K562 (cell line): ENCODE measurements at regions not wholly inside any gene's neighbourhood (a gene's known extent, or its start where the extent isn't known, plus 50 kb on each side); places are given as distances from the start of the nearest gene placed in this dataset.

Source experiments
- ATAC-seq: fragments of 200-7000 bp; cut with Tn5 transposase; 3 replicates; pipeline ENCODE4 v1.9.1; 2020; ENCODE audit warnings: moderate library complexity
- BruUV-seq: library from RNA; stranded (reverse); fragments of 400-500 nt; replicated peaks from 2 replicates; lab custom pipeline; 2021; lab: Mats Ljungman, UMichigan
- CTCF ChIA-PET: fragments of 300-600 bp; formaldehyde crosslinking; extraction: SDS; loops from one replicate; lab custom pipeline; 2021; ENCODE audit warnings: low intra/inter-chr PET ratio; lab: Yijun Ruan, JAX
- POLR2A ChIA-PET: fragments of 300-600, 350-650 bp; sonication (Branson Sonifier 250); formaldehyde crosslinking; extraction: SDS; loops from one replicate; lab custom pipeline; 2021; ENCODE audit warnings: antibody characterized with exemption, inconsistent platforms; lab: Yijun Ruan, JAX
- DNase-seq, 4 experiments: peaks; one replicate each; pipeline versions ENCODE4 v3.0.0 to v3.0.0-alpha.2; 2011 to 2018; ENCODE audit warnings: low spot score in 3 of 4, mixed read lengths in 3 of 4; ENCODE audit errors: extremely low read depth in 1 of 4
- FAIRE-seq: peaks from 2 replicates; lab custom pipeline; 2011; peaks lifted over from hg19 to GRCh38; lab: Jason Lieb, UNC
- H2AFZ ChIP-seq: 2 replicates; pipeline ENCODE4 v1.6.0; 2011; ENCODE audit warnings: low read depth, low read length, control low read depth, inconsistent platforms
- H3K27ac ChIP-seq: fragments of 200-600 bp; 3 replicates; pipeline ENCODE4 v1.8.0; 2011; ENCODE audit warnings: low read depth, mild to moderate bottlenecking, control low read depth, inconsistent platforms, low read length, moderate library complexity, mixed read lengths; ENCODE audit errors: extremely low read depth
- H3K27me3 ChIP-seq, 2 experiments: fragments of 300-600 bp in 1 of 2; 2 replicates in 1 of 2; 3 replicates in 1 of 2; pipeline versions ENCODE4 v1.6.0 to v1.8.0; 2011; ENCODE audit warnings: inconsistent platforms in 2 of 2, low read length in 2 of 2, mild to moderate bottlenecking in 1 of 2, mixed read lengths in 1 of 2, moderate library complexity in 1 of 2; ENCODE audit not compliant: control insufficient read depth in 2 of 2, insufficient read depth in 2 of 2
- H3K36me3 ChIP-seq: fragments of 300-600 bp; 3 replicates; pipeline ENCODE4 v1.8.0; 2011; ENCODE audit warnings: mild to moderate bottlenecking, low read length, inconsistent platforms; ENCODE audit not compliant: control insufficient read depth, insufficient read depth
- H3K4me1 ChIP-seq, 2 experiments: fragments of 200-600 bp in 1 of 2; replicated peaks in 1 of 2; 2 replicates in 1 of 2; 3 replicates in 1 of 2; pipeline versions ENCODE4 v1.5.1 to v1.8.0; 2011; ENCODE audit warnings: inconsistent platforms in 2 of 2, low read length in 2 of 2, mild to moderate bottlenecking in 1 of 2, mixed read lengths in 1 of 2, moderate library complexity in 1 of 2; ENCODE audit not compliant: control insufficient read depth in 2 of 2, insufficient read depth in 2 of 2
- H3K4me2 ChIP-seq: 2 replicates; pipeline ENCODE4 v1.6.1; 2011; ENCODE audit warnings: low read length, control low read depth, inconsistent platforms, mixed read lengths; ENCODE audit not compliant: insufficient read depth
- H3K4me3 ChIP-seq: fragments of 200-600 bp; sonication (generic), shearing (Covaris generic); 2 replicates; pipeline ENCODE4 v1.5.1; 2016; ENCODE audit warnings: control low read depth, inconsistent platforms
- H3K79me2 ChIP-seq: fragments of 200-600 bp; 3 replicates; pipeline ENCODE4 v1.8.0; 2011; ENCODE audit warnings: low read length, inconsistent platforms; ENCODE audit not compliant: control insufficient read depth, insufficient read depth
- H3K9ac ChIP-seq, 2 experiments: 2 replicates each; pipeline versions ENCODE4 v1.6.0 to v1.6.1; 2011; ENCODE audit warnings: low read depth in 2 of 2, low read length in 2 of 2, control low read depth in 1 of 2, inconsistent platforms in 1 of 2, mild to moderate bottlenecking in 1 of 2, mixed read lengths in 1 of 2; ENCODE audit not compliant: insufficient read depth in 1 of 2
- H3K9me1 ChIP-seq: one replicate; pipeline ENCODE4 v1.6.0; 2011; ENCODE audit warnings: inconsistent platforms, mild to moderate bottlenecking, low read length, moderate library complexity; ENCODE audit not compliant: control insufficient read depth, insufficient read depth
- H3K9me3 ChIP-seq: replicated peaks from 2 replicates; pipeline ENCODE4 v1.5.1; 2011; ENCODE audit warnings: low read depth, low read length, inconsistent platforms; ENCODE audit not compliant: control insufficient read depth, insufficient read depth
- H4K20me1 ChIP-seq: replicated peaks from 2 replicates; pipeline ENCODE4 v1.6.1; 2011; ENCODE audit warnings: low read length, inconsistent platforms, mixed read lengths; ENCODE audit not compliant: control insufficient read depth, insufficient read depth
- CC2D1A ChIP-seq: fragments of 450-650 bp; IDR thresholded peaks from 2 replicates; pipeline ENCODE4 v1.6.1; 2017; ENCODE audit warnings: mild to moderate bottlenecking
- DIDO1 ChIP-seq: fragments of 450-650 bp; IDR thresholded peaks from 2 replicates; pipeline ENCODE4 v1.6.1; 2016; ENCODE audit warnings: low read depth, missing biosample characterization, missing genetic modification characterization
- E2F4 ChIP-seq: sonication (generic); formaldehyde crosslinking; IDR thresholded peaks from 2 replicates; pipeline ENCODE4 v1.8.0; 2022; ENCODE audit warnings: mild to moderate bottlenecking, low read depth, missing genetic modification reagents
- ETV6 ChIP-seq, 3 experiments: fragments of 150-350 bp in 1 of 3; sonication (generic) in 1 of 3; formaldehyde crosslinking in 1 of 3; IDR thresholded peaks; 2 replicates each; pipeline versions ENCODE4 v1.6.1 to v1.8.0; 2014 to 2022; ENCODE audit warnings: borderline replicate concordance in 2 of 3, low read depth in 2 of 3, antibody characterized with exemption in 1 of 3, low read length in 1 of 3, mild to moderate bottlenecking in 1 of 3, missing genetic modification reagents in 1 of 3
- HES1 ChIP-seq: fragments of 450-650 bp; IDR thresholded peaks from 2 replicates; pipeline ENCODE4 v1.6.1; 2016; ENCODE audit warnings: low read depth, mild to moderate bottlenecking, moderate library complexity
- IRF1 ChIP-seq: sonication (generic); formaldehyde crosslinking; IDR thresholded peaks from 2 replicates; pipeline ENCODE4 v1.8.0; 2022; ENCODE audit warnings: missing genetic modification reagents, mild to moderate bottlenecking, borderline replicate concordance
- KLF6 ChIP-seq: fragments of 250-450 bp; sonication (Bioruptor Pico); IDR thresholded peaks from 2 replicates; pipeline ENCODE4 v1.4.0; 2020; ENCODE audit warnings: mild to moderate bottlenecking, moderate library complexity, borderline replicate concordance
- MAZ ChIP-seq, 2 experiments: fragments of 450-650 bp in 1 of 2; sonication (generic) in 1 of 2; formaldehyde crosslinking; IDR thresholded peaks in 1 of 2; conservative IDR thresholded peaks in 1 of 2; 2 replicates each; pipeline versions ENCODE4 v1.4.0 to v1.5.0; 2020; ENCODE audit warnings: mild to moderate bottlenecking in 1 of 2, missing genetic modification reagents in 1 of 2
- MTA3 ChIP-seq: fragments of 450-650 bp; formaldehyde crosslinking; IDR thresholded peaks from 2 replicates; pipeline ENCODE4 v1.6.1; 2017; ENCODE audit warnings: mild to moderate bottlenecking, borderline replicate concordance
- NCOA2 ChIP-seq, 2 experiments: fragments of 450-650 bp; IDR thresholded peaks; 2 replicates each; pipeline ENCODE4 v1.6.1; 2018; ENCODE audit warnings: mild to moderate bottlenecking in 2 of 2, moderate library complexity in 1 of 2; ENCODE audit not compliant: partially characterized antibody in 2 of 2
- PHB ChIP-seq: fragments of 250-450 bp; sonication (Bioruptor Pico); IDR thresholded peaks from 2 replicates; pipeline ENCODE4 v1.5.0; 2021
- PREB ChIP-seq: sonication (generic); formaldehyde crosslinking; IDR thresholded peaks from 2 replicates; pipeline ENCODE4 v1.8.1; 2023; ENCODE audit warnings: mild to moderate bottlenecking, missing genetic modification reagents
- RBM14 ChIP-seq: fragments of 200-400 bp; formaldehyde crosslinking; IDR thresholded peaks from 2 replicates; pipeline ENCODE4 v1.6.1; 2018; ENCODE audit warnings: low read depth, mild to moderate bottlenecking, low read length, moderate library complexity, borderline replicate concordance; ENCODE audit not compliant: insufficient read depth
- VEZF1 ChIP-seq: fragments of 200-800 bp; sonication (Bioruptor generic); IDR thresholded peaks from 2 replicates; pipeline ENCODE4 v1.6.1; 2017; ENCODE audit warnings: missing genetic modification characterization, missing compliant biosample characterization
- ZKSCAN8 ChIP-seq: fragments of 200-800 bp; sonication (Bioruptor generic); IDR thresholded peaks from 2 replicates; pipeline ENCODE4 v1.6.1; 2016; ENCODE audit warnings: missing genetic modification characterization, missing compliant biosample characterization
- ZNF23 ChIP-seq: fragments of 250-450 bp; sonication (Bioruptor Pico); IDR thresholded peaks from 2 replicates; pipeline ENCODE4 v1.4.0; 2020; ENCODE audit warnings: mild to moderate bottlenecking
- ZNF232 ChIP-seq: sonication (generic); formaldehyde crosslinking; IDR thresholded peaks from 2 replicates; pipeline ENCODE4 v1.8.0; 2022; ENCODE audit warnings: mild to moderate bottlenecking, missing genetic modification reagents
- WGBS: fragments of 100-300 bp; shearing (Covaris generic); methylation state at CpG from one replicate; pipeline ENCODE4 v1.1.6; 2016; ENCODE audit warnings: low coverage, mixed read lengths; ENCODE audit not compliant: insufficient coverage; ENCODE audit errors: missing lambda C conversion rate; 5-methylcytosine and 5-hydroxymethylcytosine counted together
- in situ Hi-C: fragments of 300-500 bp; cut with MboI; formaldehyde crosslinking; loops from 4 replicates; pipeline ENCODE4 v1.15.0; 2018; ENCODE audit warnings: inconsistent platforms, mixed read lengths
- intact Hi-C: fragments of 100-400 bp; cut with micrococcal nuclease; formaldehyde crosslinking; loops from 2 replicates; pipeline ENCODE4 v1.14.2; 2022

GRCh38 chr18:73777356-73778031 is 370.1 kb downstream of the FBXO15 start:
- Histone ChIP-seq H4K20me1 (no peaks in the 10 kb centered on the region), H3K79me2 (no peaks in the 10 kb centered on the region), H2AFZ (no peak overlapping the region), H3K27ac (no peak overlapping the region), H3K4me3 (no peak overlapping the region), H3K27me3 (no peaks in the 10 kb centered on the region), H3K9me1 (no peaks in the 10 kb centered on the region), H3K9me3 (no peaks in the 10 kb centered on the region), H3K4me1 (no peaks in the 10 kb centered on the region), H3K9ac (no peak overlapping the region), H3K36me3 (no peaks in the 10 kb centered on the region), H3K4me2 (no peak overlapping the region)
- no peak for ATAC-seq
- ChIA-PET CTCF (no interaction called here), POLR2A (no interaction called here)
- FAIRE-seq, result no peak
- 0% methylated on average over 1 of the region's 1 CpG for WGBS
- DNase-seq, result no peak
- intact Hi-C loops (no loop called here), in situ Hi-C loops (no loop called here)
- no TSS peak for BruUV-seq
- TF ChIP-seq HES1, result no peak
- no peak for TF ChIP-seq MAZ (CRISPR knock-in tag; conservative IDR thresholded peaks at IDR 0.05 in 1 of 2, IDR thresholded peaks at IDR 0.05 in 1 of 2)
- TF ChIP-seq VEZF1 (CRISPR knock-in tag), result no peak
- no peak for TF ChIP-seq PHB
- no peak for TF ChIP-seq IRF1 (CRISPR knock-in tag)
- TF ChIP-seq ZKSCAN8 (CRISPR knock-in tag), result no peak
- no peak for TF ChIP-seq CC2D1A
- TF ChIP-seq E2F4, result no peak
- TF ChIP-seq ETV6 (IDR thresholded peaks at IDR 0.05; ENCODE audit: borderline replicate concordance in 1 of 2, low read depth in 2 of 2, low read length in 1 of 2), result no peak
- TF ChIP-seq ETV6 (CRISPR knock-in tag; IDR thresholded peaks at IDR 0.05; ENCODE audit: borderline replicate concordance), result no peak
- no peak for TF ChIP-seq NCOA2 (IDR thresholded peaks at IDR 0.05; ENCODE audit: partially characterized antibody in 2 of 2)
- TF ChIP-seq ZNF23 (CRISPR knock-in tag), result no peak
- TF ChIP-seq PREB (CRISPR knock-in tag), result no peak
- TF ChIP-seq MTA3, result no peak
- no peak for TF ChIP-seq DIDO1
- no peak for TF ChIP-seq KLF6 (CRISPR knock-in tag)
- no peak for TF ChIP-seq ZNF232 (CRISPR knock-in tag)
- no peak for TF ChIP-seq RBM14
